HepG2 (cell line): ENCODE measurements at regions not wholly inside any gene's neighbourhood (a gene's known extent, or its start where the extent isn't known, plus 50 kb on each side); places are given as distances from the start of the nearest gene placed in this dataset.

Experiments used
- ATAC-seq: fragments of 200-7000 bp; cut with Tn5 transposase; 3 replicates; pipeline ENCODE4 v1.9.1; 2020; ENCODE audit warnings: mild to moderate bottlenecking, moderate library complexity
- BruUV-seq: library from RNA; stranded (reverse); fragments of 400-500 nt; replicated peaks from 2 replicates; lab custom pipeline; 2021; lab: Mats Ljungman, UMichigan
- CTCF ChIA-PET: fragments of 300-600 bp; formaldehyde crosslinking; extraction: SDS; loops from one replicate; lab custom pipeline; 2021; ENCODE audit warnings: low total read pairs, inconsistent platforms, low intra/inter-chr PET ratio; lab: Yijun Ruan, JAX
- POLR2A ChIA-PET: fragments of 350-600 bp; sonication (Branson Sonifier 250); formaldehyde crosslinking; loops from one replicate; lab custom pipeline; 2020; ENCODE audit warnings: antibody characterized with exemption, inconsistent platforms; lab: Yijun Ruan, JAX
- DNase-seq: peaks from one replicate; pipeline ENCODE4 v3.0.0-alpha.2; 2015; ENCODE audit warnings: low spot score
- FAIRE-seq: peaks from 3 replicates; lab custom pipeline; 2011; peaks lifted over from hg19 to GRCh38; lab: Jason Lieb, UNC
- H2AFZ ChIP-seq: one replicate; pipeline ENCODE4 v1.6.1; 2011; ENCODE audit warnings: low read length, inconsistent platforms
- H3K27ac ChIP-seq: fragments of 300-600 bp; 3 replicates; pipeline ENCODE4 v1.8.0; 2011; ENCODE audit warnings: mixed run types, mild to moderate bottlenecking, mixed read lengths, low read length, inconsistent platforms; ENCODE audit not compliant: insufficient read depth; ENCODE audit errors: extremely low read length
- H3K27me3 ChIP-seq, 2 experiments: fragments of 200-600 bp in 1 of 2; 2 replicates in 1 of 2; 3 replicates in 1 of 2; pipeline versions ENCODE4 v1.6.0 to v1.8.0; 2011; ENCODE audit warnings: low read length in 2 of 2, mild to moderate bottlenecking in 2 of 2, moderate library complexity in 2 of 2, inconsistent platforms in 1 of 2; ENCODE audit not compliant: insufficient read depth in 2 of 2, control insufficient read depth in 1 of 2
- H3K36me3 ChIP-seq, 2 experiments: fragments of 200-600 bp in 1 of 2; replicated peaks in 1 of 2; 2 replicates in 1 of 2; 3 replicates in 1 of 2; pipeline versions ENCODE4 v1.5.1 to v1.8.0; 2011; ENCODE audit warnings: low read length in 2 of 2, inconsistent platforms in 1 of 2; ENCODE audit not compliant: insufficient read depth in 2 of 2, control insufficient read depth in 1 of 2
- H3K4me1 ChIP-seq: 2 replicates; pipeline ENCODE4 v1.5.1; 2012; ENCODE audit warnings: low read length, inconsistent platforms; ENCODE audit not compliant: insufficient read depth
- H3K4me2 ChIP-seq: 2 replicates; pipeline ENCODE4 v1.6.0; 2011; ENCODE audit warnings: low read depth, low read length, inconsistent platforms
- H3K4me3 ChIP-seq, 3 experiments: fragments of 200-600 bp in 1 of 3; sonication (generic), shearing (Covaris generic) in 1 of 3; replicated peaks in 1 of 3; 2 replicates each; pipeline ENCODE4 v1.5.1; 2011 to 2016; ENCODE audit warnings: low read length in 3 of 3, inconsistent platforms in 2 of 3, low read depth in 2 of 3, mild to moderate bottlenecking in 2 of 3, control low read depth in 1 of 3, mixed read lengths in 1 of 3; ENCODE audit not compliant: insufficient read depth in 1 of 3
- H3K79me2 ChIP-seq: one replicate; pipeline ENCODE4 v1.6.1; 2011; ENCODE audit warnings: low read length, inconsistent platforms; ENCODE audit not compliant: insufficient read depth
- H3K9ac ChIP-seq: 2 replicates; pipeline ENCODE4 v1.6.0; 2011; ENCODE audit warnings: mild to moderate bottlenecking, low read depth, low read length, inconsistent platforms; ENCODE audit not compliant: insufficient read depth
- H3K9me3 ChIP-seq: 2 replicates; pipeline ENCODE4 v1.5.1; 2012; ENCODE audit warnings: mild to moderate bottlenecking, low read length
- H4K20me1 ChIP-seq: 2 replicates; pipeline ENCODE4 v1.6.0; 2011; ENCODE audit warnings: inconsistent platforms, mild to moderate bottlenecking, low read length, moderate library complexity; ENCODE audit not compliant: insufficient read depth
- ARHGAP35 ChIP-seq: sonication (generic); formaldehyde crosslinking; IDR thresholded peaks from 2 replicates; pipeline ENCODE4 v1.9.0; 2022; ENCODE audit warnings: mild to moderate bottlenecking, inconsistent platforms, moderate library complexity, missing genetic modification reagents, borderline replicate concordance
- ARNT2 ChIP-seq: sonication (generic); formaldehyde crosslinking; IDR thresholded peaks from 2 replicates; pipeline ENCODE4 v1.8.0; 2022; ENCODE audit warnings: mild to moderate bottlenecking, low read depth, missing genetic modification reagents, moderate library complexity
- HMG20A ChIP-seq: IDR thresholded peaks from 2 replicates; pipeline ENCODE4 v1.6.1; 2016; ENCODE audit warnings: borderline replicate concordance
- KAT8 ChIP-seq: IDR thresholded peaks from 2 replicates; pipeline ENCODE4 v1.6.1; 2016; ENCODE audit warnings: missing genetic modification reagents, missing compliant biosample characterization
- KMT2B ChIP-seq: IDR thresholded peaks from 2 replicates; pipeline ENCODE4 v1.6.1; 2016; ENCODE audit warnings: missing genetic modification reagents, missing compliant biosample characterization
- REST ChIP-seq, 2 experiments: IDR thresholded peaks; 2 replicates each; pipeline ENCODE4 v1.6.1; 2011 to 2012; ENCODE audit warnings: low read length in 2 of 2, borderline replicate concordance in 1 of 2, low read depth in 1 of 2, mild to moderate bottlenecking in 1 of 2, moderate library complexity in 1 of 2
- TSC22D2 ChIP-seq: sonication (generic); formaldehyde crosslinking; IDR thresholded peaks from 2 replicates; pipeline ENCODE4 v1.5.1; 2020; ENCODE audit warnings: missing genetic modification reagents, mild to moderate bottlenecking, borderline replicate concordance
- ZBTB42 ChIP-seq: sonication (generic); formaldehyde crosslinking; IDR thresholded peaks from 2 replicates; pipeline ENCODE4 v1.5.0; 2020; ENCODE audit warnings: mild to moderate bottlenecking, missing genetic modification reagents
- ZFX ChIP-seq: sonication (generic); formaldehyde crosslinking; IDR thresholded peaks from 2 replicates; pipeline ENCODE4 v1.4.0; 2020; ENCODE audit warnings: mild to moderate bottlenecking, low read depth, missing genetic modification reagents, moderate library complexity
- ZNF235 ChIP-seq: sonication (generic); formaldehyde crosslinking; IDR thresholded peaks from 2 replicates; pipeline ENCODE4 v1.8.1; 2023; ENCODE audit warnings: mild to moderate bottlenecking, missing genetic modification reagents, borderline replicate concordance
- ZNF318 ChIP-seq: sonication (generic); formaldehyde crosslinking; IDR thresholded peaks from 2 replicates; pipeline ENCODE4 v1.4.0; 2020; ENCODE audit warnings: mild to moderate bottlenecking, missing genetic modification reagents
- ZNF326 ChIP-seq: sonication (generic); formaldehyde crosslinking; IDR thresholded peaks from 2 replicates; pipeline ENCODE4 v1.4.0; 2020; ENCODE audit warnings: missing genetic modification reagents, borderline replicate concordance
- ZNF615 ChIP-seq: sonication (generic); formaldehyde crosslinking; IDR thresholded peaks from 2 replicates; pipeline ENCODE4 v1.5.0; 2020; ENCODE audit warnings: mild to moderate bottlenecking, missing genetic modification reagents, borderline replicate concordance
- ZNF782 ChIP-seq: sonication (generic); formaldehyde crosslinking; IDR thresholded peaks from 2 replicates; pipeline ENCODE4 v1.4.0; 2020; ENCODE audit warnings: missing genetic modification reagents, mild to moderate bottlenecking, borderline replicate concordance
- WGBS: methylation state at CpG from one replicate; pipeline ENCODE4 v1.1.6; 2017; ENCODE audit warnings: low lambda C conversion rate; 5-methylcytosine and 5-hydroxymethylcytosine counted together
- in situ Hi-C: cut with HindIII; loops from 2 replicates; pipeline ENCODE4 v1.10.0; 2017; ENCODE audit warnings: low pct_unique_long_range_greater_than_20kb; ENCODE audit not compliant: extremely low pct_ligation_motif_present
- intact Hi-C: fragments of 100-400 bp; cut with micrococcal nuclease; formaldehyde crosslinking; loops from one replicate; pipeline ENCODE4 v1.10.0; 2022; ENCODE audit not compliant: unreplicated experiment

- FAIRE-seq: no peak
- no peak overlapping the region for H2AFZ ChIP-seq
- no peaks in the 10 kb centered on the region for H3K4me1 ChIP-seq
- ATAC-seq: no peak
- WGBS: 6% methylated on average over 3 of the region's 3 CpGs
- H3K4me2 ChIP-seq: no peak overlapping the region
- POLR2A ChIA-PET: no interaction called here
- CTCF ChIA-PET: no interaction called here
- H3K9ac ChIP-seq: no peak overlapping the region
- in situ Hi-C loops: no loop called here
- no peaks in the 10 kb centered on the region for H4K20me1 ChIP-seq
- H3K27me3 ChIP-seq: peaks cover under 1% of the 10 kb centered on the region in 2 experiments; a peak in 2 of 5 replicates
- H3K79me2 ChIP-seq: no peaks in the 10 kb centered on the region
- no peaks in the 10 kb centered on the region for H3K36me3 ChIP-seq
- H3K27ac ChIP-seq: no peak overlapping the region
- DNase-seq: no peak
- no peak overlapping the region for H3K4me3 ChIP-seq
- no TSS peak for BruUV-seq
- H3K9me3 ChIP-seq: no peaks in the 10 kb centered on the region
- intact Hi-C loops: no loop called here
- TF ChIP-seq ZNF615 (no peak), TSC22D2 (CRISPR knock-in tag) (no peak), REST (IDR thresholded peaks at IDR 0.05; ENCODE audit: borderline replicate concordance in 1 of 2, low read depth in 1 of 2, low read length in 2 of 2) (no peak), ZNF235 (CRISPR knock-in tag) (no peak), KMT2B (no peak), HMG20A (CRISPR knock-in tag) (no peak), ZNF318 (CRISPR knock-in tag) (no peak), ZNF782 (no peak), ZNF326 (CRISPR knock-in tag) (no peak), ZFX (CRISPR knock-in tag) (no peak), ARHGAP35 (CRISPR knock-in tag) (no peak), ZBTB42 (CRISPR knock-in tag) (no peak), KAT8 (CRISPR knock-in tag) (no peak), ARNT2 (no peak)
Observed at GRCh38 chr10:42974693-42975002, 102.2 kb upstream of the RET start.
